B cell (primary cell): ENCODE measurements at regions not wholly inside any gene's neighbourhood (a gene's known extent, or its start where the extent isn't known, plus 50 kb on each side); places are given as distances from the start of the nearest gene placed in this dataset.

Experiments
- ATAC-seq: fragments of 200-7000 bp; cut with Tn5 transposase; one replicate; pipeline ENCODE4 v1.10.0; 2021; ENCODE audit warnings: low read depth, mild to moderate bottlenecking, moderate number of reproducible peaks, moderate library complexity
- CTCF ChIA-PET: fragments of 350-600 bp; sonication (Branson Sonifier 250); formaldehyde crosslinking; loops from one replicate; lab custom pipeline; 2021; ENCODE audit warnings: antibody characterized with exemption, inconsistent platforms; lab: Charles Lee
- POLR2A ChIA-PET: fragments of 350-600 bp; sonication (Branson Sonifier 250); formaldehyde crosslinking; loops from one replicate; lab custom pipeline; 2021; ENCODE audit warnings: antibody characterized with exemption; lab: Charles Lee
- DNase-seq: peaks from one replicate; pipeline ENCODE4 v3.0.0; 2013
- H2AFZ ChIP-seq: 2 replicates; pipeline ENCODE4 v1.6.1; 2012; ENCODE audit warnings: mild to moderate bottlenecking, low read depth, low read length; ENCODE audit not compliant: insufficient read depth, poor library complexity, severe bottlenecking
- H3K27ac ChIP-seq, 2 donors: 1 replicate in 1 of 2; 2 replicates in 1 of 2; pipeline ENCODE4 v1.5.1; 2012 to 2013; ENCODE audit warnings: low read length in 2 of 2, mild to moderate bottlenecking in 2 of 2, moderate library complexity in 1 of 2
- H3K27me3 ChIP-seq, 4 experiments: fragments of 200-600 bp in 1 of 4; sonication (generic) in 1 of 4; replicated peaks in 1 of 4; 1 replicate in 2 of 4; 2 replicates in 2 of 4; pipeline versions ENCODE4 v1.6.1 to v1.7.0; 2013 to 2016; ENCODE audit warnings: low read length in 3 of 4, mild to moderate bottlenecking in 2 of 4, mixed read lengths in 1 of 4, moderate library complexity in 1 of 4; ENCODE audit not compliant: insufficient read depth in 4 of 4, control insufficient read depth in 3 of 4; ENCODE audit errors: control extremely low read depth in 1 of 4
- H3K36me3 ChIP-seq, 2 experiments: replicated peaks in 1 of 2; 1 replicate in 1 of 2; 2 replicates in 1 of 2; pipeline versions ENCODE4 v1.6.1 to v1.7.1; 2013; ENCODE audit warnings: low read length in 1 of 2; ENCODE audit not compliant: insufficient read depth in 2 of 2, control insufficient read depth in 1 of 2; ENCODE audit errors: control extremely low read depth in 1 of 2, extremely low read depth in 1 of 2
- H3K4me1 ChIP-seq, 2 donors: fragments of 200-600 bp in 1 of 2; sonication (generic) in 1 of 2; 1 replicate in 1 of 2; 2 replicates in 1 of 2; pipeline versions ENCODE4 v1.5.1 to v1.6.1; 2013 to 2017; ENCODE audit warnings: low read length in 2 of 2; ENCODE audit not compliant: control insufficient read depth in 2 of 2, insufficient read depth in 2 of 2
- H3K4me2 ChIP-seq: replicated peaks from 2 replicates; pipeline ENCODE3; 2012; ENCODE audit warnings: mild to moderate bottlenecking, low read depth, low read length; ENCODE audit not compliant: poor library complexity, severe bottlenecking
- H3K4me3 ChIP-seq, 5 experiments: fragments of 200-600 bp in 1 of 5; sonication (generic) in 1 of 5; 1 replicate in 3 of 5; 2 replicates in 2 of 5; pipeline versions ENCODE4 v1.5.1 to v1.7.0; 2011 to 2016; ENCODE audit warnings: low read length in 4 of 5, mild to moderate bottlenecking in 4 of 5, low read depth in 2 of 5, control low read depth in 1 of 5, moderate library complexity in 1 of 5; ENCODE audit not compliant: insufficient read depth in 1 of 5; ENCODE audit errors: control extremely low read depth in 1 of 5, extremely low read depth in 1 of 5
- H3K79me2 ChIP-seq: fragments of 200-600 bp; sonication (generic); one replicate; pipeline ENCODE4 v1.6.0; 2016; ENCODE audit warnings: low read length; ENCODE audit not compliant: control insufficient read depth, insufficient read depth
- H3K9ac ChIP-seq: fragments of 200-600 bp; sonication (generic); 2 replicates; pipeline ENCODE4 v1.6.1; 2017; ENCODE audit warnings: mild to moderate bottlenecking, low read length, moderate library complexity
- H3K9me3 ChIP-seq, 3 donors: one replicate each; pipeline versions ENCODE4 v1.6.1 to v1.7.1; 2013; ENCODE audit warnings: low read length in 2 of 3; ENCODE audit not compliant: control insufficient read depth in 2 of 3, insufficient read depth in 1 of 3; ENCODE audit errors: control extremely low read depth in 1 of 3
- H4K20me1 ChIP-seq: 2 replicates; pipeline ENCODE4 v1.6.0; 2012; ENCODE audit warnings: mild to moderate bottlenecking, low read length; ENCODE audit not compliant: insufficient read depth, control insufficient read depth, poor library complexity, severe bottlenecking
- H3K27ac Mint-ChIP-seq: one replicate; pipeline ENCODE4 v1.8.0; 2021; ENCODE audit warnings: mixed read lengths
- H3K27me3 Mint-ChIP-seq: one replicate; pipeline ENCODE4 v1.8.0; 2021; ENCODE audit warnings: mixed read lengths
- H3K4me1 Mint-ChIP-seq: one replicate; pipeline ENCODE4 v1.8.0; 2021; ENCODE audit warnings: mixed read lengths
- H3K4me3 Mint-ChIP-seq: one replicate; pipeline ENCODE4 v1.8.0; 2021; ENCODE audit warnings: mixed read lengths
- H3K9me3 Mint-ChIP-seq: one replicate; pipeline ENCODE4 v1.8.0; 2022; ENCODE audit warnings: mixed read lengths; ENCODE audit not compliant: insufficient read depth
- CTCF ChIP-seq: fragments of 200-600 bp; IDR thresholded peaks from one replicate; pipeline ENCODE4 v1.8.0; 2022; ENCODE audit warnings: antibody characterized with exemption, mild to moderate bottlenecking
- EZH2 ChIP-seq: IDR thresholded peaks from 2 replicates; pipeline ENCODE4 v1.6.1; 2012; ENCODE audit warnings: borderline replicate concordance, low read depth, mild to moderate bottlenecking, moderate library complexity, low read length; ENCODE audit not compliant: insufficient read depth, poor library complexity, severe bottlenecking
- WGBS: methylation state at CpG from one replicate; pipeline ENCODE4 v1.1.5; 2013; ENCODE audit warnings: missing lambda C conversion rate; ENCODE audit not compliant: insufficient coverage; 5-methylcytosine and 5-hydroxymethylcytosine counted together
- intact Hi-C: fragments of 100-400 bp; cut with micrococcal nuclease; formaldehyde crosslinking; loops from one replicate; pipeline ENCODE4 v1.10.0; 2022

GRCh38 chrX:38859602-38860001 lies 58.3 kb downstream of the MID1IP1 start:
- H3K36me3 ChIP-seq, result no peaks in the 10 kb centered on the region
- peaks cover 5% of the 10 kb centered on the region for H3K4me1 Mint-ChIP-seq
- no peak overlapping the region for H3K4me3 ChIP-seq
- no peaks in the 10 kb centered on the region for H3K79me2 ChIP-seq
- TF ChIP-seq EZH2 (no peak), CTCF (no peak)
- no peak overlapping the region for H2AFZ ChIP-seq
- DNase-seq, result no peak
- no peaks in the 10 kb centered on the region for H3K9me3 ChIP-seq
- CTCF ChIA-PET, result no interaction called here
- no peak overlapping the region for H3K27ac ChIP-seq
- intact Hi-C loops, result no loop called here
- H3K4me1 ChIP-seq, result peaks cover 0 to 3% of the 10 kb centered on the region in 2 donors
- H3K27me3 ChIP-seq, result no peaks in the 10 kb centered on the region
- H3K27ac Mint-ChIP-seq, result no peak overlapping the region
- no peaks in the 10 kb centered on the region for H3K9me3 Mint-ChIP-seq
- H3K9ac ChIP-seq, result no peak overlapping the region
- no peaks in the 10 kb centered on the region for H4K20me1 ChIP-seq
- POLR2A ChIA-PET, result no interaction called here
- no peak overlapping the region for H3K4me3 Mint-ChIP-seq
- H3K27me3 Mint-ChIP-seq, result no peaks in the 10 kb centered on the region
- no peak for ATAC-seq
- no peak overlapping the region for H3K4me2 ChIP-seq

GRCh38 chrX:38860106-38861013 lies 59.1 kb downstream of the MID1IP1 start:
- Histone ChIP-seq H3K36me3 (no peaks in the 10 kb centered on the region), H3K4me2 (no peak overlapping the region), H2AFZ (no peak overlapping the region), H4K20me1 (no peaks in the 10 kb centered on the region), H3K9ac (no peak overlapping the region), H3K9me3 (no peaks in the 10 kb centered on the region), H3K4me1 (peaks cover 0 to 3% of the 10 kb centered on the region in 2 donors), H3K27me3 (no peaks in the 10 kb centered on the region), H3K27ac (no peak overlapping the region), H3K4me3 (no peak overlapping the region), H3K79me2 (no peaks in the 10 kb centered on the region)
- Mint-ChIP-seq H3K4me1 (peaks cover 5% of the 10 kb centered on the region), H3K9me3 (no peaks in the 10 kb centered on the region), H3K27ac (no peak overlapping the region), H3K4me3 (no peak overlapping the region), H3K27me3 (no peaks in the 10 kb centered on the region)
- ChIA-PET CTCF (no interaction called here), POLR2A (no interaction called here)
- WGBS, result no CpG with 5 or more reads among the region's 4 CpGs
- intact Hi-C loops, result no loop called here
- TF ChIP-seq CTCF (no peak), EZH2 (no peak)
- peak; percentile 1 for DNase-seq
- peak; percentile 33 for ATAC-seq
